Colonic mucosa (tissue), 4 donors: ENCODE measurements at regions not wholly inside any gene's neighbourhood (a gene's known extent, or its start where the extent isn't known, plus 50 kb on each side); places are given as distances from the start of the nearest gene placed in this dataset.
A peak's percentile ranks its signal among the peaks of the same experiment; 100 is the strongest.
"Not testable (repeated sequence)": the region's sequence is repeated elsewhere in the genome, so short reads cannot be mapped to it uniquely, and the experiment has no call there.

Experiments
- DNase-seq: peaks from one replicate; pipeline ENCODE4 v3.0.0-alpha.2; 2020
- H3K27ac ChIP-seq: fragments of 200-600 bp; one replicate; pipeline ENCODE4 v1.8.0; 2021
- H3K27me3 ChIP-seq: fragments of 200-600 bp; one replicate; pipeline ENCODE4 v1.8.0; 2021
- H3K36me3 ChIP-seq: fragments of 200-600 bp; one replicate; pipeline ENCODE4 v1.8.0; 2021
- H3K4me1 ChIP-seq: fragments of 200-600 bp; one replicate; pipeline ENCODE4 v1.8.0; 2021; ENCODE audit warnings: mild to moderate bottlenecking
- H3K4me3 ChIP-seq: fragments of 200-600 bp; one replicate; pipeline ENCODE4 v1.8.0; 2021
- H3K9ac ChIP-seq, 2 donors: one replicate each; pipeline ENCODE4 v1.7.0; 2013; ENCODE audit warnings: control low read depth in 2 of 2, low read depth in 2 of 2, low read length in 2 of 2
- H3K9me3 ChIP-seq: fragments of 200-600 bp; one replicate; pipeline ENCODE4 v1.8.0; 2021
- CTCF ChIP-seq: fragments of 200-600 bp; IDR thresholded peaks from one replicate; pipeline ENCODE4 v1.8.0; 2022; ENCODE audit warnings: antibody characterized with exemption, mild to moderate bottlenecking
- intact Hi-C: fragments of 100-400 bp; cut with DNase I; formaldehyde crosslinking; loops from one replicate; pipeline ENCODE4 v1.14.1; 2022
- donor health status: healthy.
- donor health status: DM: no; HTN: no; CAD: no.
- donor health status: DM: no; HTN: no; CAD: no.

GRCh38 chr1:67493148-67493547 lies 62.9 kb upstream of the SERBP1 start:
- no peak for TF ChIP-seq CTCF
- intact Hi-C loops, result no loop called here
- H3K9me3 ChIP-seq, result no peaks in the 10 kb centered on the region
- no peaks in the 10 kb centered on the region for H3K4me1 ChIP-seq
- no peaks in the 10 kb centered on the region for H3K36me3 ChIP-seq
- no peak overlapping the region for H3K9ac ChIP-seq
- H3K27ac ChIP-seq, result no peak overlapping the region
- H3K4me3 ChIP-seq, result no peak overlapping the region
- DNase-seq, result no peak
- H3K27me3 ChIP-seq, result no peaks in the 10 kb centered on the region

DNA sequence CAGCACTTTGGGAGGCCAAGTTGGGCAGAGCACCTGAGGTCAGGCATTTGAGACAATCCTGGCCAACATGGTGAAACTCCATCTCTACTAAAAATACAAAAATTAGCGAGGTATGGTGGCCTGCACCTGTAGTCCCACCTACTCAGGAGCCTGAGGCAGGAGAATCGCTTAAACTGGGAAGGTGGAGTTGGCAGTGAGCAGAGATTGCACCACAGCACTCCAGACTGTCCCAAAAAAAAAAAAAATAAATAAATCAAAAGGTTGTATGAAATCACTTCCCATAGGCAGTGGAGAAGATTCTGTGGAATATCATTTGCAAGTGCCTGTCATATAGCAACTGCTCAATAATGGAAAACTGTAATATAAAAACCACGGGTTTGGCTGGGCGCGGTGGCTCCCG lies 65.1 kb upstream of the SERBP1 start:
- intact Hi-C loops, result no loop called here
- no peak overlapping the region for H3K9ac ChIP-seq
- no peak overlapping the region for H3K27ac ChIP-seq
- H3K4me3 ChIP-seq, result no peak overlapping the region
- no peaks in the 10 kb centered on the region for H3K9me3 ChIP-seq
- H3K27me3 ChIP-seq, result no peaks in the 10 kb centered on the region
- no peak for TF ChIP-seq CTCF
- no peak for DNase-seq
- H3K36me3 ChIP-seq, result no peaks in the 10 kb centered on the region
- no peaks in the 10 kb centered on the region for H3K4me1 ChIP-seq

GRCh38 chr1:67496329-67496728 lies 66.1 kb upstream of the SERBP1 start:
- DNase-seq, result no peak
- Histone ChIP-seq H3K27ac (no peak overlapping the region), H3K9me3 (no peaks in the 10 kb centered on the region), H3K4me1 (no peaks in the 10 kb centered on the region), H3K36me3 (no peaks in the 10 kb centered on the region), H3K27me3 (no peaks in the 10 kb centered on the region), H3K4me3 (no peak overlapping the region), H3K9ac (no peak overlapping the region)
- no peak for TF ChIP-seq CTCF
- intact Hi-C loops, result no loop called here

DNA sequence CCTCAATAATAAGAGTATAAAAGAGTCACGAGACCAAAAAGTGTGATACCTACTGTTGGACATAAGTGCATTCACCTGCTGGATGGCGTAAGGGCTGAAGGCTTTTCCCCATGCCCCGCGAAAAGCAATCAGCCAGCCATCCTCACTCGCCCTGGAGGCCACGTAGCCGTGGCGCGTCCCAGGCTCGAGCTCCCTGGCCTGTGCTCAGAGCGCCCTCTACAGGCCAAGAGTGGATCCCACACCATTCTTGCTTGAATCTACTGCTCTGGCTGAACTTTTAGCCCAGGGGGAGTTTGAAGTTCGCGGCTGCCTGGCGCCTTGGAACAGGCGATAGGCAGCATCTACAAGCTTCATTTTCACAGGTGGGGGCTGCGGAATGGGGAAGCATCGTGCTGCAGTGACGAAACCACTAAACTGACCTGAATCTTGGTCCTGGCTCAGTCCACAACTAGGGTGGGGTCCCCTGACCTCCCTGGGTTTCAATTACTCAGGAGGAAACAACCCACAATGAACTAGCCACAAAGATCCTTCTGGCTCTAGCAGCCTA lies 70.3 kb upstream of the SERBP1 start:
- peak; percentile 89 for DNase-seq
- Histone ChIP-seq H3K36me3 (no peaks in the 10 kb centered on the region), H3K4me1 (no peaks in the 10 kb centered on the region), H3K27ac (no peak overlapping the region), H3K9ac (no peak overlapping the region), H3K9me3 (no peaks in the 10 kb centered on the region), H3K27me3 (no peaks in the 10 kb centered on the region), H3K4me3 (no peak overlapping the region)
- TF ChIP-seq CTCF, result peak; percentile 96
- intact Hi-C loops, result loop anchor here (2.0 to 5.0 kb wide), 3 partner anchors 154 to 283 kb away; no protein-coding TSS in a partner anchor

DNA sequence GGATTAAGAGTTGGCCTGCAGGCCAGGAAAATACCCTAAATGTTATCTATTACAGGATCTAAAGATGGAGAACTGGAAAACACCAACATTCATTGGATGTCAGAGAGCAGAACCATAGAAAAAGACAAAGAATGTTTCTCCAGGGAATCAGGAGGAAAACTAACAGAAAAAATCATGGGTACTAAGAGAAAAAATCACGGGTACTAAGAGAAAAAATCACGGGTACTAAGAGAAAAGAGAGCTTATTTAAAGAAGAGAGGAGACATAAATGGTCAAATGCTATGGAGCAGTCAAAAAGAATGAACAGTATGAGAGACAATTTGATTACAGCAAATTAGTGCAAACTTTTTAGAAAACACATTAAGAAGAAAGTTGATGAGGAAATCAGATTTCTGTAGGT lies 73.8 kb upstream of the SERBP1 start:
- Histone ChIP-seq H3K27ac (no peak overlapping the region), H3K9ac (no peak overlapping the region), H3K9me3 (no peaks in the 10 kb centered on the region), H3K4me3 (no peak overlapping the region), H3K4me1 (no peaks in the 10 kb centered on the region), H3K27me3 (no peaks in the 10 kb centered on the region), H3K36me3 (no peaks in the 10 kb centered on the region)
- TF ChIP-seq CTCF, result no peak
- DNase-seq, result no peak
- intact Hi-C loops, result loop anchor here (5.0 kb wide), 1 partner anchor 287 kb away; no protein-coding TSS in a partner anchor

GRCh38 chr1:67513392-67514294 lies 83.4 kb upstream of the SERBP1 start:
- H3K4me1 ChIP-seq, H3K27ac ChIP-seq, H3K4me3 ChIP-seq, intact Hi-C loops, H3K9ac ChIP-seq, H3K9me3 ChIP-seq, DNase-seq, H3K36me3 ChIP-seq, H3K27me3 ChIP-seq: not testable (repeated sequence)
